ENCODE measurements at regions not wholly inside any gene's neighbourhood (a gene's known extent, or its start where the extent isn't known, plus 50 kb on each side); places are given as distances from the start of the nearest gene placed in this dataset.

DNA sequence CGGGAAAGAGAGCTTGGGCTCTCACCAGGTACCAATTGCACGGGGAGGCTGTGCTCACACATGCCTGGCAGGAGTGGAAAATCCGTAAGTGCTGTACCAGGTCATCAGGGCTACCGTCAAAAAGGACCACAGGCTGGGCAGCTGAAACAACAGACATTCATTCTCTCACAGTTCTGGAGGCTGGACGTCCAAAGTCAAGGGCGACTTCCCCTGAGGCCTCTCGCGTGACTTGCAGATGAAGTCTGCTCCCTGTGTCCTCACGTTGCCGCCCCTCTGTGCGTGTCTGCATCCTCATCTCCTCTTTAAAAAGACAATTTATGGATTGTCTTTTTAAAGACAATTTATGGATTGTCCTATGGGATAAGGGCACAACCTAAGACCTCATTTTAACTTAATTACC lies 73.8 kb upstream of the FZD10 start:
- TF ChIP-seq, protein P1, sequence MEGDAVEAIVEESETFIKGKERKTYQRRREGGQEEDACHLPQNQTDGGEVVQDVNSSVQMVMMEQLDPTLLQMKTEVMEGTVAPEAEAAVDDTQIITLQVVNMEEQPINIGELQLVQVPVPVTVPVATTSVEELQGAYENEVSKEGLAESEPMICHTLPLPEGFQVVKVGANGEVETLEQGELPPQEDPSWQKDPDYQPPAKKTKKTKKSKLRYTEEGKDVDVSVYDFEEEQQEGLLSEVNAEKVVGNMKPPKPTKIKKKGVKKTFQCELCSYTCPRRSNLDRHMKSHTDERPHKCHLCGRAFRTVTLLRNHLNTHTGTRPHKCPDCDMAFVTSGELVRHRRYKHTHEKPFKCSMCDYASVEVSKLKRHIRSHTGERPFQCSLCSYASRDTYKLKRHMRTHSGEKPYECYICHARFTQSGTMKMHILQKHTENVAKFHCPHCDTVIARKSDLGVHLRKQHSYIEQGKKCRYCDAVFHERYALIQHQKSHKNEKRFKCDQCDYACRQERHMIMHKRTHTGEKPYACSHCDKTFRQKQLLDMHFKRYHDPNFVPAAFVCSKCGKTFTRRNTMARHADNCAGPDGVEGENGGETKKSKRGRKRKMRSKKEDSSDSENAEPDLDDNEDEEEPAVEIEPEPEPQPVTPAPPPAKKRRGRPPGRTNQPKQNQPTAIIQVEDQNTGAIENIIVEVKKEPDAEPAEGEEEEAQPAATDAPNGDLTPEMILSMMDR (IDR thresholded peaks at IDR 0.05) = no peak
- TF ChIP-seq, protein P2, sequence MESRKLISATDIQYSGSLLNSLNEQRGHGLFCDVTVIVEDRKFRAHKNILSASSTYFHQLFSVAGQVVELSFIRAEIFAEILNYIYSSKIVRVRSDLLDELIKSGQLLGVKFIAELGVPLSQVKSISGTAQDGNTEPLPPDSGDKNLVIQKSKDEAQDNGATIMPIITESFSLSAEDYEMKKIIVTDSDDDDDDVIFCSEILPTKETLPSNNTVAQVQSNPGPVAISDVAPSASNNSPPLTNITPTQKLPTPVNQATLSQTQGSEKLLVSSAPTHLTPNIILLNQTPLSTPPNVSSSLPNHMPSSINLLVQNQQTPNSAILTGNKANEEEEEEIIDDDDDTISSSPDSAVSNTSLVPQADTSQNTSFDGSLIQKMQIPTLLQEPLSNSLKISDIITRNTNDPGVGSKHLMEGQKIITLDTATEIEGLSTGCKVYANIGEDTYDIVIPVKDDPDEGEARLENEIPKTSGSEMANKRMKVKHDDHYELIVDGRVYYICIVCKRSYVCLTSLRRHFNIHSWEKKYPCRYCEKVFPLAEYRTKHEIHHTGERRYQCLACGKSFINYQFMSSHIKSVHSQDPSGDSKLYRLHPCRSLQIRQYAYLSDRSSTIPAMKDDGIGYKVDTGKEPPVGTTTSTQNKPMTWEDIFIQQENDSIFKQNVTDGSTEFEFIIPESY (IDR thresholded peaks at IDR 0.05; ENCODE audit: borderline replicate concordance, low read depth) = no peak
- TF ChIP-seq MXI1 (IDR thresholded peaks at IDR 0.05; ENCODE audit: low read depth, low read length) (no peak), POLR2AphosphoS5 (IDR thresholded peaks at IDR 0.05; ENCODE audit: low read depth, low read length) (no peak)

All from SK-N-SH (cell line).